Esophagus (tissue), 2 donors: ENCODE measurements at regions not wholly inside any gene's neighbourhood (a gene's known extent, or its start where the extent isn't known, plus 50 kb on each side); places are given as distances from the start of the nearest gene placed in this dataset.

Experiments used
- H3K27ac ChIP-seq, 2 donors: one replicate each; pipeline ENCODE4 v1.5.1; 2013; ENCODE audit warnings: low read depth in 2 of 2, mild to moderate bottlenecking in 2 of 2, inconsistent platforms in 1 of 2, low read length in 1 of 2, moderate library complexity in 1 of 2
- H3K27me3 ChIP-seq, 2 donors: one replicate each; pipeline ENCODE4 v1.6.1; 2013; ENCODE audit warnings: low read length in 2 of 2, control low read depth in 1 of 2, mild to moderate bottlenecking in 1 of 2; ENCODE audit not compliant: insufficient read depth in 2 of 2, control insufficient read depth in 1 of 2
- H3K36me3 ChIP-seq, 2 donors: one replicate each; pipeline ENCODE4 v1.6.1; 2013; ENCODE audit warnings: low read length in 1 of 2; ENCODE audit not compliant: control insufficient read depth in 2 of 2, insufficient read depth in 2 of 2
- H3K4me1 ChIP-seq, 2 donors: one replicate each; pipeline ENCODE4 v1.6.1; 2013; ENCODE audit warnings: low read length in 1 of 2; ENCODE audit not compliant: control insufficient read depth in 2 of 2, insufficient read depth in 2 of 2
- H3K4me3 ChIP-seq, 2 donors: one replicate each; pipeline ENCODE4 v1.5.1; 2013; ENCODE audit warnings: low read length in 2 of 2, mild to moderate bottlenecking in 2 of 2, low read depth in 1 of 2, moderate library complexity in 1 of 2
- H3K9me3 ChIP-seq, 2 donors: one replicate each; pipeline ENCODE4 v1.6.1; 2013; ENCODE audit warnings: mild to moderate bottlenecking in 2 of 2, low read depth in 1 of 2, low read length in 1 of 2, moderate library complexity in 1 of 2; ENCODE audit not compliant: control insufficient read depth in 2 of 2, insufficient read depth in 1 of 2
- WGBS, 2 donors: extraction: QIAGEN DNeasy Blood & Tissue Kit; methylation state at CpG; one replicate each; pipeline ENCODE4 v1.1.7; 2013; 5-methylcytosine and 5-hydroxymethylcytosine counted together
- donor health status: healthy with polysubstance abuse.
- donor health status: Bipolar disorder and iron deficiency.

- no peaks in the 10 kb centered on the region for H3K36me3 ChIP-seq
- 61 to 67% methylated on average over 4 of the region's 4 CpGs for WGBS, 2 donors
- H3K4me3 ChIP-seq = no peak overlapping the region
- no peaks in the 10 kb centered on the region for H3K27me3 ChIP-seq
- no peak overlapping the region for H3K27ac ChIP-seq
- H3K4me1 ChIP-seq = no peaks in the 10 kb centered on the region
- no peaks in the 10 kb centered on the region for H3K9me3 ChIP-seq
Measured at GRCh38 chr4:178349601-178350000, 907.4 kb upstream of the AGA start.

- H3K4me3 ChIP-seq = no peak overlapping the region
- H3K27ac ChIP-seq = no peak overlapping the region
- H3K36me3 ChIP-seq = no peaks in the 10 kb centered on the region
- H3K9me3 ChIP-seq = no peaks in the 10 kb centered on the region
- H3K4me1 ChIP-seq = no peaks in the 10 kb centered on the region
- H3K27me3 ChIP-seq = no peaks in the 10 kb centered on the region
Measured at GRCh38 chr4:178351185-178351584, 908.9 kb upstream of the AGA start.

DNA sequence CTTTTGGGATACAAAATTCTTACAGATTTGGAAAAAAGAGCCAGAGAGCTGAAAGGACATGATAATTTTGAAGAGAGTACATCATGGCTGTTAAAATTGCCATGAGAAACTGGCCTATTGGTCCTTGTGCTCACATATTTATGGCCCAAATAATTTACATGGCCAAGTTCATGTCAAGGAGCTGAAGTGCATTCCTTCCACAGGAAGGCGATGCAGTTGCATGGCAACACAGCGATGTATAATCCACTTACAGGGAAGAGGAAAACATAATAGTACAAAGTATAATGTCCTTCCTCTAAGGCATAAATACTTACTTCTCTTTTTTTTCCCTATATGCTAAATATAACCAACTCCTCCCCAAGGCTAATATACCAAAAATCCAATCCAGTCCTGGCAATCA lies 914.5 kb upstream of the AGA start:
- Histone ChIP-seq H3K27ac (no peak overlapping the region), H3K4me3 (no peak overlapping the region), H3K4me1 (no peaks in the 10 kb centered on the region), H3K9me3 (peaks cover 0 to 2% of the 10 kb centered on the region in 2 donors), H3K27me3 (no peaks in the 10 kb centered on the region), H3K36me3 (no peaks in the 10 kb centered on the region)
- 88 to 92% methylated on average over 2 of the region's 2 CpGs for WGBS, 2 donors

GRCh38 chr4:178385481-178385880 lies 943.2 kb upstream of the AGA start:
- Histone ChIP-seq H3K27me3 (no peaks in the 10 kb centered on the region), H3K9me3 (no peaks in the 10 kb centered on the region), H3K27ac (no peak overlapping the region), H3K4me3 (no peak overlapping the region), H3K4me1 (no peaks in the 10 kb centered on the region), H3K36me3 (no peaks in the 10 kb centered on the region)
- 65 to 73% methylated on average over 2 of the region's 2 CpGs for whole genome bisulfite sequencing, 2 donors

GRCh38 chr4:178387756-178388155 lies 945.5 kb upstream of the AGA start:
- Histone ChIP-seq H3K27ac (no peak overlapping the region), H3K36me3 (no peaks in the 10 kb centered on the region), H3K4me1 (no peaks in the 10 kb centered on the region), H3K27me3 (no peaks in the 10 kb centered on the region), H3K4me3 (no peak overlapping the region), H3K9me3 (no peaks in the 10 kb centered on the region)
- WGBS, 2 donors = 75 to 81% methylated on average over 2 of the region's 2 CpGs

DNA sequence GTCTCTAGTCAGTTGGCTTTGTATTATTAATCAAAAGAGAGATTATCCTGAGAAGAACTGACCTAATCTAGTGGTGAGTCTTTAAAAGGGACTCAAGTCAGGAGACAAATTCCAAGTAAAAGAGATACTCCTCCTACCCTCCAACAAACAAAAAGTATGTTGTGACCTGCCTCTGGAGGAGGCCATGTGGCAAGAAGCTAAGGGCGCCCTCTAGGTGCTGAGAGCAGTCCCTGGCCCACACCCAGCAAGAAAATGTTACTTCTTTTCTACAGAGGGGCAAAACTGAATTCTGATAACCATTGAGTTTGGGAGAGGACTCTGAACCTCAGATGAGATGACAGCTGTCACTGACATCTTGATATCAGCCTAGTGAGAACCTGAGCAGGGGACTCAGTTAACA lies 953.6 kb upstream of the AGA start:
- Histone ChIP-seq H3K4me3 (no peak overlapping the region), H3K27ac (no peak overlapping the region), H3K27me3 (no peaks in the 10 kb centered on the region), H3K4me1 (no peaks in the 10 kb centered on the region), H3K36me3 (no peaks in the 10 kb centered on the region), H3K9me3 (no peaks in the 10 kb centered on the region)
- 39 to 65% methylated on average over 1 of the region's 1 CpG for WGBS, 2 donors

DNA sequence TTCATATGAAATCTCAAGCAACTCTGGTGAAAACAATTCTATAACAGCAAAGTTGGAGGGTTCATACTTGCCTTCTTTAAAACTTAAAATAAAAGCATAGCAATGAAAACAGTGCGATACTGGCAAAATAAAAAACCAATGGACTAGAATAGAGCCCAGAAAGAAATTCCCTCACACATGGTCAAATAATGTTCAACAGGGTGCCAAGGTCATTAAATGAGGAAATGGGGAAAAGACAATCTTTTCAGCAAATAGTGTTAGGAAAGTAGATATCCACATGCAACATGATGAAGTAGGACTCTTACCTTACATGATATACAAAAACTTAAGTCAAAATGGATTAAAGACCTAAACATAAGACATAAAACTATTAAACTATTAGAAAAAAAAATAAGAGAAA lies 970.2 kb upstream of the AGA start:
- H3K4me1 ChIP-seq = no peaks in the 10 kb centered on the region
- H3K9me3 ChIP-seq = peaks cover 0 to 5% of the 10 kb centered on the region in 2 donors
- no peak overlapping the region for H3K27ac ChIP-seq
- 86 to 95% methylated on average over 1 of the region's 1 CpG for WGBS, 2 donors
- H3K4me3 ChIP-seq = no peak overlapping the region
- no peaks in the 10 kb centered on the region for H3K36me3 ChIP-seq
- H3K27me3 ChIP-seq = no peaks in the 10 kb centered on the region

DNA sequence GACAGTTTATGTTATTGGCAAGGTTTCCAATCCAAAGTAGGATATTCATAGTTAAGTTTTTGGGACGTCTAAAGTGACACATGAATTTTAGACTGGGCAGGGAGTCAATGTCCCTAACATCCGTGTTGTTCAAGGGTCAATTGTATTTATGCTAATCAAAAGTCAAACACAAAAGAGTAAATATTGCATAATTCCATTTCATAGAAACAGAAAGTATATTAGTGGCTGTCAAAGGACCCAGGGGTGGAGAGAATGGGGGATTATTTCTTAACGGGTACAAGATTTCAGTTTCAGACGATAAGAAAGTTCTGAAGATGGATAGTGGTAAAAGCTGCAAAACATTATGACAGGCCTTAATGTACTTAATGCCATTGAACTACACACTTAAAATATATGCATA lies 971.8 kb upstream of the AGA start:
- 46 to 53% methylated on average over 4 of the region's 4 CpGs for WGBS, 2 donors
- H3K4me1 ChIP-seq = no peaks in the 10 kb centered on the region

DNA sequence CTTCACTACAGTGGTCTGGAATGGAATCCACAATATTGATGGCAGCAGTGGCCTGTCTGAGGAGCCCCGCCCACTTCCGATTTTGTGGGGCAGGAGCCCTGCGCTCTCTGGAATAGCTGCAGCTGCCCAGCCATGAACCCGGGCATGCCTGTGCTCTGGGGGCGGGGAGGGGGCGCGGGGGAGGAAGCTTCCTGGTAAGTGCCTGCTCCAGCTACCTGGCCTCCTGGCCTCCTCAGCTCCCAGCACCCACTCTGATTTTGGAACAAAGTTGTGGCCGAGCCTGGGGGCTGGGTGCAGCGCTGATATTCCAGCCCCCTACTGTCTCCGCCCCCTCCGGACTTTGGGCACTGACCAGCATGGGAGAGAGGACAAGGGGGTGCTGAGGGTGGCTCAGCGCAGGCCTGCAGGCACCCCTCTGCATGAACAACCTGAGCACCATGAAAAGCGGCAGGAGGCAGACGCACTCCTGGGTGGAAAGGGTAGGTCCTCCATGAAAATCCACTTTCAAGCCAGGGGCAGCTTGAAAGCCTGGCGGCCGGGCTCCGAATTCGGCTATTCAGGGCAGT lies 972.7 kb upstream of the AGA start:
- H3K27ac ChIP-seq = no peak overlapping the region
- H3K9me3 ChIP-seq = peaks cover 0 to 5% of the 10 kb centered on the region in 2 donors
- no peaks in the 10 kb centered on the region for H3K27me3 ChIP-seq
- 93 to 94% methylated on average over 18 of the region's 18 CpGs for WGBS, 2 donors
- H3K4me3 ChIP-seq = no peak overlapping the region
- no peaks in the 10 kb centered on the region for H3K4me1 ChIP-seq
- no peaks in the 10 kb centered on the region for H3K36me3 ChIP-seq

More for the DNA sequence above, 971.8 kb upstream of the AGA start:
- H3K36me3 ChIP-seq = no peaks in the 10 kb centered on the region
- H3K4me3 ChIP-seq = no peak overlapping the region
- H3K9me3 ChIP-seq = peaks cover 0 to 5% of the 10 kb centered on the region in 2 donors
- no peaks in the 10 kb centered on the region for H3K27me3 ChIP-seq
- no peak overlapping the region for H3K27ac ChIP-seq

- Histone ChIP-seq H3K27me3 (no peaks in the 10 kb centered on the region), H3K36me3 (no peaks in the 10 kb centered on the region), H3K4me3 (no peak overlapping the region), H3K4me1 (no peaks in the 10 kb centered on the region), H3K9me3 (peaks cover 0 to 5% of the 10 kb centered on the region in 2 donors), H3K27ac (no peak overlapping the region)
- 94 to 99% methylated on average over 14 of the region's 14 CpGs for WGBS, 2 donors
Measured at GRCh38 chr4:178415925-178416324, 973.7 kb upstream of the AGA start.
